Nephron (organoid): ENCODE measurements at regions not wholly inside any gene's neighbourhood (a gene's known extent, or its start where the extent isn't known, plus 50 kb on each side); places are given as distances from the start of the nearest gene placed in this dataset.

Source experiments
- H3K27ac Mint-ChIP-seq, 3 experiments: 2 replicates each; pipeline ENCODE4 v1.8.0; 2020; ENCODE audit warnings: mixed read lengths in 3 of 3, mild to moderate bottlenecking in 2 of 3, moderate library complexity in 1 of 3
- H3K27me3 Mint-ChIP-seq: 2 replicates; pipeline ENCODE4 v1.8.0; 2021; ENCODE audit warnings: low read depth, mild to moderate bottlenecking, moderate library complexity, mixed read lengths
- H3K36me3 Mint-ChIP-seq: 2 replicates; pipeline ENCODE4 v1.8.0; 2020; ENCODE audit warnings: low read depth, mixed read lengths
- H3K4me1 Mint-ChIP-seq: 2 replicates; pipeline ENCODE4 v1.8.0; 2020; ENCODE audit warnings: mixed read lengths
- H3K4me3 Mint-ChIP-seq, 3 experiments: 2 replicates each; pipeline ENCODE4 v1.8.0; 2020; ENCODE audit warnings: mild to moderate bottlenecking in 3 of 3, mixed read lengths in 3 of 3, moderate library complexity in 2 of 3
- H3K9me3 Mint-ChIP-seq: 2 replicates; pipeline ENCODE4 v1.8.0; 2020; ENCODE audit warnings: mixed read lengths
- TF ChIP-seq, protein P1 (sequence below), 3 experiments: fragments of 200-600 bp; sonication (generic); IDR thresholded peaks; one replicate each; pipeline ENCODE4 v1.5.0; 2021; ENCODE audit warnings: antibody characterized with exemption in 3 of 3; ENCODE audit not compliant: unreplicated experiment in 3 of 3

- H3K4me1 Mint-ChIP-seq, result peaks cover 28% of the 10 kb centered on the region
- peak overlapping the region; percentile 25 to 88 (median 84) for H3K27ac Mint-ChIP-seq
- H3K9me3 Mint-ChIP-seq, result peaks cover 4% of the 10 kb centered on the region
- TF ChIP-seq, protein P1, sequence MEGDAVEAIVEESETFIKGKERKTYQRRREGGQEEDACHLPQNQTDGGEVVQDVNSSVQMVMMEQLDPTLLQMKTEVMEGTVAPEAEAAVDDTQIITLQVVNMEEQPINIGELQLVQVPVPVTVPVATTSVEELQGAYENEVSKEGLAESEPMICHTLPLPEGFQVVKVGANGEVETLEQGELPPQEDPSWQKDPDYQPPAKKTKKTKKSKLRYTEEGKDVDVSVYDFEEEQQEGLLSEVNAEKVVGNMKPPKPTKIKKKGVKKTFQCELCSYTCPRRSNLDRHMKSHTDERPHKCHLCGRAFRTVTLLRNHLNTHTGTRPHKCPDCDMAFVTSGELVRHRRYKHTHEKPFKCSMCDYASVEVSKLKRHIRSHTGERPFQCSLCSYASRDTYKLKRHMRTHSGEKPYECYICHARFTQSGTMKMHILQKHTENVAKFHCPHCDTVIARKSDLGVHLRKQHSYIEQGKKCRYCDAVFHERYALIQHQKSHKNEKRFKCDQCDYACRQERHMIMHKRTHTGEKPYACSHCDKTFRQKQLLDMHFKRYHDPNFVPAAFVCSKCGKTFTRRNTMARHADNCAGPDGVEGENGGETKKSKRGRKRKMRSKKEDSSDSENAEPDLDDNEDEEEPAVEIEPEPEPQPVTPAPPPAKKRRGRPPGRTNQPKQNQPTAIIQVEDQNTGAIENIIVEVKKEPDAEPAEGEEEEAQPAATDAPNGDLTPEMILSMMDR (IDR thresholded peaks at IDR 0.05; ENCODE audit: unreplicated experiment in 3 of 3), result no peak
- H3K27me3 Mint-ChIP-seq, result no peaks in the 10 kb centered on the region
- H3K4me3 Mint-ChIP-seq, result no peak overlapping the region
- no peaks in the 10 kb centered on the region for H3K36me3 Mint-ChIP-seq
Observed at GRCh38 chr1:94743862-94744261, 76.3 kb upstream of the SLC44A3 start.

DNA sequence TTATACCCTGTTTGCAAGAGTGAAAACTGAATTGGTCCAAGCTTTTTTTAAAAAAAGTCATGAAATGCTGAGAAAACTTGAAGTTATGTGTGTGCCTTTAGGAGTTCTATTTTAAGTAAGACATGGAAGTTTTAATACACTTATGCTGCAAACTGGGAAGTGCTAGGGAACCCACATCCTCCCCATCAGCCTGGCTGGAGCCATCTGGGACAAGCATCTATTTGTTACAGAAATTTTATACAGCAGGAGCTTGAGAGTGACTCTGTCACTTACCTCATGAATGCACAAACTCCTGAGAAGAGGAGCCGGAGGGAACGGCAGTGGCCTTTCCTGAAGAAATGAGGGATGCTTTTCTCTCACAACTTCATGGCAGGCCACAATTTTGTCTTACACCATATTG lies 78.2 kb upstream of the SLC44A3 start:
- Mint-ChIP-seq H3K4me3 (no peak overlapping the region), H3K4me1 (peaks cover 38% of the 10 kb centered on the region), H3K27me3 (no peaks in the 10 kb centered on the region), H3K9me3 (no peaks in the 10 kb centered on the region), H3K27ac (peak overlapping the region in 2 of 3 experiments; percentile 20 to 73), H3K36me3 (no peaks in the 10 kb centered on the region)
- TF ChIP-seq, protein P1 (IDR thresholded peaks at IDR 0.05; ENCODE audit: unreplicated experiment in 3 of 3), result no peak

DNA sequence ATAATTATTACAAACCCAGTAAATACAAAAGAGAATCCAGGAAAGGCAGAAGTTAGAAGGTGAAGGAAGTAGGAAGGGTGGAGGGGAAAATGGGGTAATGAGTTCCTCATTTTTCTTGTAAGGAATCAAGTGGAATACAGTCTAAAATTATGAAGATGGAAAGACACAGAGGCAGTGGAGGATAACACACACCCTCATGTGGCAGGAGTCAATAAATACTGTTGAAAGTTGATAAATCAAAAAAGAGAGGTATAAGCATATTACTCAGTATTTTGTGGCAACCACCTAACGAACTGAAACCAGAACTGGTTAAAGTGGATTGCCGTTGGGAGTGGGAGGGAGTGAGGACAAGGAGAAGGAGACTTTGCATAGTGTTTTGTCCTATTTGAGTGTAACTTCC lies 78.6 kb upstream of the SLC44A3 start:
- Mint-ChIP-seq H3K4me1 (peaks cover 43% of the 10 kb centered on the region), H3K27me3 (no peaks in the 10 kb centered on the region), H3K27ac (peak overlapping the region; percentile 13 to 73 (median 20)), H3K36me3 (no peaks in the 10 kb centered on the region), H3K4me3 (no peak overlapping the region), H3K9me3 (no peaks in the 10 kb centered on the region)
- TF ChIP-seq, protein P1 (IDR thresholded peaks at IDR 0.05; ENCODE audit: unreplicated experiment in 3 of 3), result no peak

GRCh38 chr1:94739521-94740061 lies 80.6 kb upstream of the SLC44A3 start:
- peaks cover 3% of the 10 kb centered on the region for H3K36me3 Mint-ChIP-seq
- H3K27ac Mint-ChIP-seq, result peak overlapping the region in 1 of 3 experiments; percentile 46
- H3K4me1 Mint-ChIP-seq, result peaks cover 56% of the 10 kb centered on the region
- no peaks in the 10 kb centered on the region for H3K9me3 Mint-ChIP-seq
- H3K4me3 Mint-ChIP-seq, result no peak overlapping the region
- TF ChIP-seq, protein P1 (IDR thresholded peaks at IDR 0.05; ENCODE audit: unreplicated experiment in 3 of 3), result no peak
- no peaks in the 10 kb centered on the region for H3K27me3 Mint-ChIP-seq

GRCh38 chr1:94738371-94738770 lies 81.8 kb upstream of the SLC44A3 start:
- peak overlapping the region in 2 of 3 experiments; percentile 24 to 97 for H3K27ac Mint-ChIP-seq
- peaks cover 4% of the 10 kb centered on the region for H3K36me3 Mint-ChIP-seq

More at GRCh38 chr1:94738371-94738770, 81.8 kb upstream of the SLC44A3 start:
- TF ChIP-seq, protein P1 (IDR thresholded peaks at IDR 0.05; ENCODE audit: unreplicated experiment in 3 of 3), result no peak
- Mint-ChIP-seq H3K4me3 (no peak overlapping the region), H3K4me1 (peaks cover 45% of the 10 kb centered on the region), H3K9me3 (no peaks in the 10 kb centered on the region), H3K27me3 (no peaks in the 10 kb centered on the region)
